NCI-H1092 treated with DMSO at 0.1 percent for 48 hours (cell line): ENCODE measurements at regions not wholly inside any gene's neighbourhood (a gene's known extent, or its start where the extent isn't known, plus 50 kb on each side); places are given as distances from the start of the nearest gene placed in this dataset.

Experiments
- DNase-seq: peaks from one replicate; lab custom pipeline; 2025; lab: John Stamatoyannopoulos, UW

DNA sequence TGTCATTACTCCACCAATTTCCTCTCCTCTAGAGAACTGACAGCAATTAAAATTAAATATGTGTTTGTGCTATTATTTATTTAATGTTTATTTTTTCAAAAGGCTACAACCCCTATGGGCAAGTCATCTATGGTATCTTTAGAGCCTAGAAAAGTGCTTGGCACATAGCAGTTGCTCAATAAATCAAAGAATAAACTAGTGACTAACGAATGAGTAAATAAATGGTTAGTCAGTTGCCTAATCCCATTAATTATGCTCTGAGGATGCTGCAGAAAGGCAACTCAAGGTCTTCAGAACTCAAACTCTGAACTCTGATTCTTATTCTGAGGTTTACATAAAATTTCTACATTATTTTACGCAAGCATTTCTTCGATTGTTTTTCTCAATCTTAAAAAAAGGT, 193.0 kb upstream of the TSHZ2 start:
- DNase-seq, result no peak

DNA sequence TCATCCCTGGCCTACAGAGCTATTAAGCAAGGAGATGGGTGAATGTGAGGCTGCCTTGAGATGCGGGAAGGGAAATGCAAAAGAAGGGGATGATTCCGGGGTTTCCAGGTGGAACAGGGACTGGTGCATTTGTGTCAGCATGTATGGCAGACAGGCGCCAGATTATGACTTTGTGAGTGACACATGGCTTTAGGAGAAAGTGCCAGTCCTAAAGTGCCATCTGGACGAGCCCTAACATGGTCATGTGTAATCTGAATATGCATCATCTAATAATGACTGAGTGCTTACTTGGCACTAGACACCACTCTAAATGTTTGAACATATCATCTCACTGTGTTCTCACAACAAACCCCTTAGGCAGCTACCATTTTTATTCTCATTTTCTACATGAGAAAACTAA, 195.0 kb upstream of the TSHZ2 start:
- no peak for DNase-seq

DNA sequence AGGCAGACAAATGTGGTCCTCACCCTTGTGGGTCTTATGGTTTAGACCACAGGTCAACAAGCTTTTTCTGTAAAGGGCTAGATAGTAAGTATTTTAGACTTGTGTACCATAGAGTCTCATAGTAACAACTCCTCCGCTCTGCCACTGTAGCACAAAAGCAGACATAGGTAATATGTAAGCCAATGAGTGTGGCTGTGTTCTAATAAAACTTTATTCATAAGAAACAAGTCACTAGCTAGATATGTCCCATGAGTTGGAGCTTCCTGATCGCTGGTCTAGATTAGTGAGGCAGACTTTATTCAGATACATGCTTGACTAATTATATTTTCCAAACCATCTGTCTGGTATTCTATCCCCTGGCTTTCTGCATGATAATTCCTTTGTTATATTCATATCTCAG, 196.4 kb upstream of the TSHZ2 start:
- no peak for DNase-seq

DNA sequence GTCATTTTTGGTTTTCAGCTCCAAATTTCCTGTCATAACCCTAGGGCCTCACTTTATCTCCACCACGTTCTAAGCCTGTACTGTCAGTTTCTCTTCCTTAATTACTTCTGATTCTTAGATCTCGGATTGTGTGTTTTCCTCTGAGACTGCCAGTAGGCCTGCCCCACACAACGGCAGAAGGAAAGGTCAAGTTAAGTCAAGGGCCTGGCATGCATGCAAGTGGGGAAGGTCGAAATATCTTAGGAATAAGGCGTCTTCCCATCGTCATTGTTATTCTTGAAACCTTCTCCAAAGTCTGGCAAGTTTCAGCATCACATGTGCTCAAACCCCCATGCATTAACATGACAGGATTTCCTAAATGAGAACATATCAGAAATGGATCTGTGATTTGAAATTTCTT, 203.5 kb upstream of the TSHZ2 start:
- no peak for DNase-seq

DNA sequence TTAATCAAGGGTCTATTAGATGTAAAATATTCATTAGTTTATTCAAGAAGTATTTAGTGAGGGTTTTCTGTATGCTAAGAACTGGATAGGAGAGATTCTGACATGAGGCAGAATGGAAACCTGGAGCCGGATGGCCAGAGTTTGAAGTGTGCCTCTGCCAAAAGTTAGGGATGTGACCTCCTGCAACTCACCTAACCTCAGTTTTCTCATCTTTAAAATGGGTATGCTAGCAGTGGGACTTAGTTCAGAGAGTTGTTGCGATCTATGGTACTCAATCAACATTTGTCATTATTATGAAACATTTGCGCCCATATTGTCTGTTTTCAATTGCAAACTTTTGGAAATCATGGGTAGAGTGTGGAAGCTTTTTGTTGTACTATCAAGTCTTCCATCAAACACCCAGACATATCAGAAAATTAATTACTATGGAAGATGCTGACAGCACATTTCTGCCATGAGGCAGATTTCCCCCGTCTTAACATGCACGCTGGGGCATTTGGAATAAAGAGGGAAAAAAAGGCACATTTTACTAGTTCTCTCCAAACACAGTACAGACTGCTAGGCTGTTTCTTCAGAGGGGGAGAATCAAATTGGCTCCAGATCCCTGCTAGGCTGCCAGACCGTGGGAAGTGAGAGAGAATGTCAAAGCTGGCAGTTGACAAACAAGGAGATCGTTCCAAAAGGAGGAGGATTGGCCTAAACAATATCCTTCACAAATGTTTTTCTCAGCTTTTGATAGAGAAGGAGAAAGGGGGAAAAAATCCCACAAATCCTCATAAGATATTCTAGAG, 205.3 kb upstream of the TSHZ2 start:
- DNase-seq, result no peak

GRCh38 chr20:52763321-52763853, 208.8 kb upstream of the TSHZ2 start:
- no peak for DNase-seq

GRCh38 chr20:52761867-52762266, 210.3 kb upstream of the TSHZ2 start:
- no peak for DNase-seq

- DNase-seq, result no peak
Observed at GRCh38 chr20:52760791-52761190, 211.4 kb upstream of the TSHZ2 start.

DNA sequence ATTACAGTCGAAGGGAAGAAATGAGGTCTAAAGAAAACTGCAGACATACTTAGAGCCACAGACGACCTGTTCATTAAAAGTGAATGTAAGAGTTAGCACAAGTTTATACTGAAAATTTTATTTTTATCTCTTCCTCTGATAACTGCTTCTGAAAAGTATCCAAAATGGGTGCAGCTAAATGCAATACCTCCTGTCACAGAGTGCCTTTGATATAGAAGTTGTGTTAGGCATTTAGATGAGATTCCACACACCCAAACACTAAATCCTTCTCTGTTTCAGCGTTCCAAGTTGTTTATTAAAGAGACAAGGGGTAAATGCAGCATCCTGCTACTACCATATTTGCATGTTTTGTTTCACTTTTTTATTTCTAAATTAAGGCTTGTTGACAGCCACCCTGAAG, 214.7 kb upstream of the TSHZ2 start:
- DNase-seq, result no peak

DNA sequence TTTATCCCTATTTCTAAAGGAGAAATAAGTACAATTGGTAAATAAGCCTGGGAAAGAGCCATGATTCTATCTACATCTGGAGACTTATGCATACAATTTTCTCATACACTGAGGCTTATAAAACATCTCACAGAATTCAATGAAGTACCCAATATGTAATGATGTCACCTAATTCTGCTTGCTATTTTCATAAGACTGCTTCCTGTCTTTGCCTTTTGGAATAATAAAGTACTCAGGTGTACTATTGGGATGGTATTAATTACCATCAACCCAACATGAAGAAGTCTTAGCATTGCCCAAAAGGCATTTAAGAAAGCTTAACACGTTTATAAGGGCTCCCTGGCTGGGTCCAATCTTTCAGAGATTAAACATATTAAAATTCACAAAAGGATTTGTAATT, 216.4 kb upstream of the TSHZ2 start:
- DNase-seq, result no peak

DNA sequence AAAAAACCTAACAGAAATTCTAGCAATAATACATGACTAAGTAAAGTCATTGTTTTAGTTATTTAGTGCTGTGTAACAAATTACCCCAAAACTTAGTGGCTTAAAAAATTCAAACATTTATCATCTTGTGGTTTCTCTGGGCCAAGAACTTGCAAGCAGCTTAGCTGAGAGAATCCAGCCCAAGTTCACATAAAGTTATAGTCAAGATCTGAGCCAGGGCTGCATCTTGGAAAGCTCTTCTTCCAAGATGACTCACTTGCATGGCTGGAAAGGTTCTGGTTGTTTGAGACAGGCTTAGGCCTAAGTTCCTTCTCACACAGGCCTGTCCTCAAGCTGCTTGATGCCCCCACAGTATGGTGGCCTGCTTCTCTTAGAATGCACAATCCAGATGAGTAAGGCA, 217.8 kb upstream of the TSHZ2 start:
- DNase-seq, result no peak

DNA sequence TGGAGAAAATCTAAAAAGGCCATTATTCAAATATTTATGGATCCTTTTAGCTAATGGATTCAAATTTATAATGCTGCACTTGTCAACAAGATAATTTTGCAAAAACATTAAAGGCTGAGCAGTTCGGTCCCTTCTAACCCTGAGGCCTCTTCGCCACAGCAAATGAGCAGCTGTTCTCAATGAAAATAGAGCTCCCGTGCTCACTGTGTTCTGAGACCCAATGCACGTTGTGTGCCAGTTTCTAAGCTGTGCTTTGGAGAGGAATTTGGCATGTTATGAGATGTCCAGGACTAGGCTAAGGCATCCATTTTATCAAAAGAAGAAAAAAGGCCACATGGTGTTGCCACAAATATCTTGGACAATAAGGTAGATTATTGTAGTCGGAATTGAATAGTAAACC, 220.1 kb upstream of the TSHZ2 start:
- DNase-seq, result no peak

DNA sequence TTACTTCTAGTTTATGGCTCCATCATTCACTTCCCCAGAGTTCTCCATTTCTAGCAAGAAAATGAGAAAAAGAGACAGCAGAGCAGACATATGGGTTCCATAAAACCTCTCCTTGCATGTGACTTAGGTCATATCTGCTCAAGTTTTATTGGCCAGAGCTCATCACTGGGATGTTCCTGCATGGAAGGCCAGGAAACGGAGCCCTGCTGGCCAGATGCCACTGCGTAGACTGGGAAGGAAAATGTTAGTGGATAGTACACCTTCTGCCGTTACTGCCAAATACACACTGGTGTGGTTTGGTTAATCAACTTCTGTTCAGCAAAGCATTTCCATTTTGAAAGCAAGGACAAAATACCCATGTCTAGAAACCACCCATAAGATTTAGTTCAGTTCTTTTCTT, 220.6 kb upstream of the TSHZ2 start:
- DNase-seq, result no peak

DNA sequence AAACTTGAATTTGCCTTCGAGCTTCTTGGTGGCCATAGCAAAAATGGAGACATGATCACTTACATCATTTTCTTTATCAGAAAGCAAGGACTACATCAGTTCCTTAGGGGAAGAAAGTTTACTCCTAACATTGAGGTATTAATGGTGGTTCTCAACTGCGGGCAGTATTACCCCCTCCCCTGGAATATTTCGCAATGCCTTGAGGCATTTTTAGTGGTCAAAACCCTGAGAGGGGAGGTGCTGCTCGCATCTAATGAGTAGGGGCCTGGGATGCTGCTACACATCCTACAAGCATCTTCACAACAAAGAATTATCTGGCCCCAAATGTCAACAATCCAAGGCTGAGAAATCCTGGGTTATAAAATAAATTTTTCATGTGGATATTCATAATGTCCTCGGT, 222.2 kb upstream of the TSHZ2 start:
- no peak for DNase-seq

DNA sequence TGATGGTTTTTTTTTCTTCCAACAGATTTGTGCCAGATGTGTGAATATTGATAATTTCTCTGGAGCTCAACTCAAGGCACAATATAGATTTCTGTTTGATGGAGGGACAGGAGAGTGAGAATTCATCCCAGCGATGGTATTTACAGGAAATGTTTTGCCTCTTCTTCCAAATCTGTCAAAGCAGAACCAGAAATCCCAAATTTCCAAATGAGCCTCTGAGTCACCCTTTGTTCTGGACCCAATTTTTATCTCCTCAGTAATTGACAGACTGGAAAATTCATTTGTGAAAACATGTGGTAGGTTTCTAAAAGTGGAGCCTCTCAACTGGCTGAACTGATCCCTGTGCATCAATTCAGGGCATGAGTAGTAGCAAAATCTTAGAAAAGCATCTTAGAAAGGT, 223.2 kb upstream of the TSHZ2 start:
- no peak for DNase-seq

GRCh38 chr20:52748285-52748932, 223.7 kb upstream of the TSHZ2 start:
- DNase-seq, result no peak

- peak; percentile 16 for DNase-seq
Observed at GRCh38 chr20:52747845-52748284, 224.3 kb upstream of the TSHZ2 start.

GRCh38 chr20:52746770-52747169, 225.4 kb upstream of the TSHZ2 start:
- no peak for DNase-seq

DNA sequence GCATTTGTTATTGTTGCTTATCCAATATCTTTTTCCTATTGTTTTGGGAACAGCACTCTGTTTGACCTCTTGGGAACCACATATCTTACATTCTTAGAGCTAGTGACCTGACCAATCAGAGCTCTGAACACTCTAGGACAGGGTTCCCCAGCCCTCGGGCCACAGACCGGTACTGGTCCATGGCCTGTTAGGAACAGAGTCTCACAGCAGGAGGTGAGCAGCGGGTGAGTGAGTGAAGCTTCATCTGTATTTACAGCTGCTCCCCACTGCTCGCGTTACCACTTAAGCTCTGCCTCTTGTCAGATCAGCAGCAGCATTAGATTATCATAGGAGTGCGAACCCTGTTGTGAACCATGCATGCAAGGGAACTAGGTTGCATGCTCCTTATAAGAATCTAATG, 226.0 kb upstream of the TSHZ2 start:
- no peak for DNase-seq

- DNase-seq, result no peak
Observed at GRCh38 chr20:52744441-52744840, 227.7 kb upstream of the TSHZ2 start.

DNA sequence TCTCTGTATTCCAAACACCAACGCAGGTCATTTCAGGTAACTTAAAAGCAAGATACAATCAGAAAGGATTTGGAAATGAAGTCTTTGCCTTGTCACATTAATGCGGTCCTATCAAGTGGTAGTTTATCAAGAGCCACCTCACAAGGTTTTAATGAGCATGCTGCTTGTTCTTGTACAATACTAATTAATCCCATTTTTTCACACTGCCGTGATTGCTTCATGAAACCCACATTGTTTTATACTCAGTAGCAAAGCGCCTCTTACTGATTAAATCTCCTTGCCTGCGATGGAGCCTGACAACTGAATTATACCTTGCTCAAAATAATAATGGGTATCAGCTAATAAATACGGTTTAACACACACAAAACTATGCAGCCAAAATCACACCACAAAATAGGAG, 234.1 kb upstream of the TSHZ2 start:
- DNase-seq, result no peak

DNA sequence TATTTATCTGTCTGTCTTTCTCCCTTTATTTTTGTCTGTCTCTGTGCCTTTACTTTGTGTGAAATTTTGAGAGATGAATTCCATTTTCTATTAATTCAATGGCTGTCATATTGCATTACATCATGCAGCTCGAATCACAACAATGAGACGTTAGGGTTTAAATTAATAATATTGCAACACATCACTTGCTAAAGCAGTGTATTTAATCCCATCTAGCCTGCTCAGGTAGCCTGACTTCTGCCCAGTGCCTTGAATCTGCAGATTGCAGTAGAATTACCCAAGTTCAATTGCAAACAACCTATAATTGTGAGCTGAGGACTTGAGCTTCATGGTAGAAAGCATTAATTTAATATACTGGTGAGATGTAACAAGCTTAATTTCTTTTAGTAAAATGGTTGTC, 235.7 kb upstream of the TSHZ2 start:
- no peak for DNase-seq

DNA sequence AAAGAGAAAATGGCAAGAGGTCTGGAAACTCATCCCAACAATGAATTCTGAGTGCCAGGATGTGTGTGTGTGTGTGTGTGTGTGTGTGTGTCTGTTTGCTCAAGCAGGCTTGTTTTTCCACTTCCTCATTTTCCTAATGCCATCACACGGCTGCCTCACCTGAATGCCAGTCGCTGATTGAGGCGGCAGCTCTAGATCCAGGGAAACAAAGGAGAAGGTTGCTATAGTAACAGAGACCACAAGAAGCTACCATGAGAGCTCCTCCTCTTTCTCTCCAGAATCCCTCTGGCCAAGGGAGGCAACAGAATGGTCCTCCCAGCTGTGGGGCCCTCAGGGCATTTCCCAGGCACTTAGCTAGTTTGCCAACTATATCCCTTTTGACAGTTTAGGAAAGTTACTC, 241.1 kb upstream of the TSHZ2 start:
- DNase-seq, result no peak
